Keratinocyte (primary cell): ENCODE measurements at regions not wholly inside any gene's neighbourhood (a gene's known extent, or its start where the extent isn't known, plus 50 kb on each side); places are given as distances from the start of the nearest gene placed in this dataset.
"Not testable (repeated sequence)": the region's sequence is repeated elsewhere in the genome, so short reads cannot be mapped to it uniquely, and the experiment has no call there.

Experiments used
- DNase-seq: peaks from one replicate; pipeline ENCODE4 v3.0.0-alpha.2; 2011; ENCODE audit warnings: low read depth, missing footprints, low spot score
- FAIRE-seq: peaks from 2 replicates; lab custom pipeline; 2011; peaks lifted over from hg19 to GRCh38; lab: Jason Lieb, UNC
- H2AFZ ChIP-seq: 2 replicates; pipeline ENCODE4 v1.6.0; 2012; ENCODE audit warnings: low read length, control low read depth, inconsistent platforms; ENCODE audit not compliant: control insufficient read depth
- H3K27ac ChIP-seq: 2 replicates; pipeline ENCODE4 v1.5.1; 2011; ENCODE audit warnings: low read length; ENCODE audit not compliant: control insufficient read depth, insufficient read depth
- H3K27me3 ChIP-seq: 3 replicates; pipeline ENCODE4 v1.6.0; 2011; ENCODE audit warnings: low read length; ENCODE audit not compliant: control insufficient read depth, insufficient read depth; ENCODE audit errors: extremely low read depth
- H3K36me3 ChIP-seq, 2 experiments: 2 replicates in 1 of 2; 3 replicates in 1 of 2; pipeline ENCODE4 v1.5.1; 2011; ENCODE audit warnings: low read length in 2 of 2, mild to moderate bottlenecking in 1 of 2; ENCODE audit not compliant: control insufficient read depth in 2 of 2, insufficient read depth in 2 of 2; ENCODE audit errors: extremely low read depth in 1 of 2
- H3K4me1 ChIP-seq: 3 replicates; pipeline ENCODE4 v1.5.1; 2011; ENCODE audit warnings: low read length; ENCODE audit not compliant: control insufficient read depth, insufficient read depth; ENCODE audit errors: extremely low read depth
- H3K4me2 ChIP-seq: 3 replicates; pipeline ENCODE4 v1.6.0; 2011; ENCODE audit warnings: low read depth, low read length; ENCODE audit not compliant: control insufficient read depth, insufficient read depth; ENCODE audit errors: extremely low read depth
- H3K4me3 ChIP-seq, 3 experiments: fragments of 200-600 bp in 1 of 3; sonication (generic) in 1 of 3; 2 replicates in 2 of 3; 3 replicates in 1 of 3; pipeline ENCODE4 v1.5.1; 2011 to 2016; ENCODE audit warnings: low read length in 3 of 3, mild to moderate bottlenecking in 3 of 3, control low read depth in 2 of 3, inconsistent platforms in 1 of 3, low read depth in 1 of 3, mixed read lengths in 1 of 3, mixed run types in 1 of 3, moderate library complexity in 1 of 3; ENCODE audit not compliant: control insufficient read depth in 2 of 3, insufficient read depth in 2 of 3; ENCODE audit errors: extremely low read depth in 1 of 3
- H3K79me2 ChIP-seq: 2 replicates; pipeline ENCODE4 v1.6.0; 2012; ENCODE audit warnings: low read length; ENCODE audit not compliant: control insufficient read depth, insufficient read depth
- H3K9ac ChIP-seq: 3 replicates; pipeline ENCODE4 v1.6.0; 2011; ENCODE audit warnings: low read length; ENCODE audit not compliant: control insufficient read depth, insufficient read depth; ENCODE audit errors: extremely low read depth
- H3K9me1 ChIP-seq: 3 replicates; pipeline ENCODE4 v1.6.0; 2011; ENCODE audit warnings: low read length; ENCODE audit not compliant: control insufficient read depth, insufficient read depth; ENCODE audit errors: extremely low read depth
- H3K9me3 ChIP-seq: 2 replicates; pipeline ENCODE4 v1.5.1; 2012; ENCODE audit warnings: low read depth, low read length; ENCODE audit not compliant: control insufficient read depth
- H4K20me1 ChIP-seq: 3 replicates; pipeline ENCODE4 v1.6.0; 2011; ENCODE audit warnings: low read length; ENCODE audit not compliant: control insufficient read depth, insufficient read depth; ENCODE audit errors: extremely low read depth
- CTCF ChIP-seq, 3 experiments: IDR thresholded peaks in 1 of 3; conservative IDR thresholded peaks in 1 of 3; optimal IDR thresholded peaks in 1 of 3; 2 replicates in 2 of 3; 3 replicates in 1 of 3; pipeline versions ENCODE3 to v1.5.1; 2011; ENCODE audit warnings: low read length in 3 of 3, mild to moderate bottlenecking in 3 of 3, moderate library complexity in 2 of 3, control low read depth in 1 of 3, inconsistent platforms in 1 of 3; ENCODE audit not compliant: insufficient read depth in 2 of 3; ENCODE audit errors: extremely low read depth in 1 of 3
- EZH2 ChIP-seq: IDR thresholded peaks from one replicate; pipeline ENCODE4 v1.6.1; 2012; ENCODE audit warnings: inconsistent platforms, mild to moderate bottlenecking, low read length, moderate library complexity
- dilution Hi-C: fragments of 300-500 bp; cut with MboI; formaldehyde crosslinking; loops from one replicate; pipeline ENCODE4 v1.7.0; 2020; ENCODE audit warnings: low sequenced_read_pairs; ENCODE audit not compliant: extremely low pct_ligation_motif_present

DNA sequence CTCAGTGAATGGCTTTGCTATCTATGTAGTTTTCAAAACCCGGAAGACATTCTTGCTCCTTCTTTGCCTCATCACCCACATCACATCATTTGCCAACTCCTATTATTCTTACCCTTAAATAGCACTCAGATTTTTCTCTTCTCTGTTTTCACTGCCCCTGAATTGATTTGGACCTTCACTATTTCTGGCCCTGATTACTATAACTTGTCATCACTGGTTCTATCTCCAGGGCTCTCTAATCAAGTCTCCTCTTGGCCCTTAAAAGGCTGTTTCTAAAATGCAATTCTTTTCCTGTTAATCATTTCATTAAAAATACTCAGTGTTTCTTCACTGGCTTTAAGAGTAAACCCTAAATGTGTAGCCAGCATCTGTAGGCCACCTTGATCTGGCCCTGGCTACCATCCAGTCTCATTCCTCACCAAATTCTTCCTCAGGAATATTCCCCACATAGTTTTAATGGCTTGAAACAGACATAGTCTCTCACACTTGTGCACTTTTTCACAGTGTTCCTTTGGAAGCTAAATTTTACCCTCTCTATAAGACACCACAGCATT, 437.1 kb upstream of the CBLB start:
- DNase-seq, result no peak
- H3K4me1 ChIP-seq, result no peaks in the 10 kb centered on the region
- no peak overlapping the region for H2AFZ ChIP-seq
- H4K20me1 ChIP-seq, result no peaks in the 10 kb centered on the region
- no peaks in the 10 kb centered on the region for H3K27me3 ChIP-seq
- H3K36me3 ChIP-seq, result no peaks in the 10 kb centered on the region
- no peak for FAIRE-seq
- H3K9ac ChIP-seq, result no peak overlapping the region
- no peak for TF ChIP-seq CTCF (optimal IDR thresholded peaks at IDR 0.05 in 1 of 3, IDR thresholded peaks at IDR 0.05 in 1 of 3, conservative IDR thresholded peaks at IDR 0.05 in 1 of 3; ENCODE audit: extremely low read depth in 1 of 3, insufficient read depth in 2 of 3, low read length in 3 of 3)
- TF ChIP-seq EZH2, result no peak
- no peak overlapping the region for H3K4me2 ChIP-seq
- no peak overlapping the region for H3K4me3 ChIP-seq
- no peaks in the 10 kb centered on the region for H3K9me3 ChIP-seq
- no peak overlapping the region for H3K27ac ChIP-seq
- dilution Hi-C loops, result no loop called here
- no peaks in the 10 kb centered on the region for H3K9me1 ChIP-seq
- no peaks in the 10 kb centered on the region for H3K79me2 ChIP-seq

- dilution Hi-C loops, result no loop called here
- FAIRE-seq (no peak), DNase-seq (no peak)
- Histone ChIP-seq H3K36me3 (no peaks in the 10 kb centered on the region), H3K4me2 (no peak overlapping the region), H3K9ac (no peak overlapping the region), H3K9me1 (no peaks in the 10 kb centered on the region), H3K4me1 (no peaks in the 10 kb centered on the region), H3K4me3 (no peak overlapping the region), H4K20me1 (no peaks in the 10 kb centered on the region), H2AFZ (no peak overlapping the region), H3K9me3 (no peaks in the 10 kb centered on the region), H3K27me3 (no peaks in the 10 kb centered on the region), H3K79me2 (no peaks in the 10 kb centered on the region), H3K27ac (no peak overlapping the region)
- TF ChIP-seq EZH2 (no peak), CTCF (optimal IDR thresholded peaks at IDR 0.05 in 1 of 3, IDR thresholded peaks at IDR 0.05 in 1 of 3, conservative IDR thresholded peaks at IDR 0.05 in 1 of 3; ENCODE audit: extremely low read depth in 1 of 3, insufficient read depth in 2 of 3, low read length in 3 of 3) (no peak)
These were observed 440.5 kb upstream of the CBLB start for GRCh38 chr3:106309274-106309673.

GRCh38 chr3:106309798-106310197, 441.0 kb upstream of the CBLB start:
- H2AFZ ChIP-seq, H3K4me3 ChIP-seq, dilution Hi-C loops, H3K9me1 ChIP-seq, H4K20me1 ChIP-seq, H3K4me1 ChIP-seq, H3K27ac ChIP-seq, H3K79me2 ChIP-seq, H3K4me2 ChIP-seq, H3K9ac ChIP-seq, DNase-seq, FAIRE-seq, H3K36me3 ChIP-seq, H3K27me3 ChIP-seq, H3K9me3 ChIP-seq: not testable (repeated sequence)
